ENCODE measurements at regions not wholly inside any gene's neighbourhood (a gene's known extent, or its start where the extent isn't known, plus 50 kb on each side); places are given as distances from the start of the nearest gene placed in this dataset.

GRCh38 chr2:191540681-191541080, 137.3 kb upstream of the NABP1 start:
- TF ChIP-seq CTCF (IDR thresholded peaks at IDR 0.05; ENCODE audit: insufficient read depth, low read length): no peak
- TF ChIP-seq SPI1 (IDR thresholded peaks at IDR 0.05; ENCODE audit: borderline replicate concordance, low read depth): no peak
- no peak for TF ChIP-seq POLR2AphosphoS5 (IDR thresholded peaks at IDR 0.05; ENCODE audit: low read depth)
- TF ChIP-seq GABPA (IDR thresholded peaks at IDR 0.05; ENCODE audit: low read depth): no peak

Data from HL-60 (cell line).